ENCODE measurements at regions not wholly inside any gene's neighbourhood (a gene's known extent, or its start where the extent isn't known, plus 50 kb on each side); places are given as distances from the start of the nearest gene placed in this dataset.

GRCh38 chr6:92469186-92469828, 950.1 kb downstream of the EPHA7 start:
- no peak overlapping the region for H2AFZ ChIP-seq (ENCODE audit: low read depth, low read length)
- no peaks in the 10 kb centered on the region for H3K79me2 ChIP-seq (replicated peaks; ENCODE audit: insufficient read depth, low read length)
- no peaks in the 10 kb centered on the region for H3K9me3 ChIP-seq (ENCODE audit: low read length)
- no peak overlapping the region for H3K4me2 ChIP-seq (ENCODE audit: low read length)
- H3K27ac ChIP-seq (ENCODE audit: low read length), result no peak overlapping the region
- H3F3A ChIP-seq (ENCODE audit: insufficient read depth, low read length, poor library complexity, severe bottlenecking), result no peaks in the 10 kb centered on the region
- no peaks in the 10 kb centered on the region for H4K20me1 ChIP-seq (ENCODE audit: insufficient read depth)
- no peaks in the 10 kb centered on the region for H3K27me3 ChIP-seq (ENCODE audit: insufficient read depth, low read depth, low read length)
- no peak overlapping the region for H3K9ac ChIP-seq (ENCODE audit: low read length)
- TF ChIP-seq EZH2 (IDR thresholded peaks at IDR 0.05; ENCODE audit: borderline replicate concordance, insufficient read depth, low read length, poor library complexity, severe bottlenecking) (no peak), RAD21 (conservative IDR thresholded peaks at IDR 0.05) (no peak), TAF1 (IDR thresholded peaks at IDR 0.05; ENCODE audit: low read depth) (no peak), MXI1 (conservative IDR thresholded peaks at IDR 0.05; ENCODE audit: poor library complexity, severe bottlenecking) (no peak), POLR2AphosphoS5 (IDR thresholded peaks at IDR 0.05) (no peak), CTCF (IDR thresholded peaks at IDR 0.05; ENCODE audit: poor library complexity, severe bottlenecking) (no peak), EP300 (conservative IDR thresholded peaks at IDR 0.05; ENCODE audit: poor library complexity, severe bottlenecking) (no peak), SMC3 (conservative IDR thresholded peaks at IDR 0.05; ENCODE audit: poor library complexity) (no peak)
- TF ChIP-seq, protein P1, sequence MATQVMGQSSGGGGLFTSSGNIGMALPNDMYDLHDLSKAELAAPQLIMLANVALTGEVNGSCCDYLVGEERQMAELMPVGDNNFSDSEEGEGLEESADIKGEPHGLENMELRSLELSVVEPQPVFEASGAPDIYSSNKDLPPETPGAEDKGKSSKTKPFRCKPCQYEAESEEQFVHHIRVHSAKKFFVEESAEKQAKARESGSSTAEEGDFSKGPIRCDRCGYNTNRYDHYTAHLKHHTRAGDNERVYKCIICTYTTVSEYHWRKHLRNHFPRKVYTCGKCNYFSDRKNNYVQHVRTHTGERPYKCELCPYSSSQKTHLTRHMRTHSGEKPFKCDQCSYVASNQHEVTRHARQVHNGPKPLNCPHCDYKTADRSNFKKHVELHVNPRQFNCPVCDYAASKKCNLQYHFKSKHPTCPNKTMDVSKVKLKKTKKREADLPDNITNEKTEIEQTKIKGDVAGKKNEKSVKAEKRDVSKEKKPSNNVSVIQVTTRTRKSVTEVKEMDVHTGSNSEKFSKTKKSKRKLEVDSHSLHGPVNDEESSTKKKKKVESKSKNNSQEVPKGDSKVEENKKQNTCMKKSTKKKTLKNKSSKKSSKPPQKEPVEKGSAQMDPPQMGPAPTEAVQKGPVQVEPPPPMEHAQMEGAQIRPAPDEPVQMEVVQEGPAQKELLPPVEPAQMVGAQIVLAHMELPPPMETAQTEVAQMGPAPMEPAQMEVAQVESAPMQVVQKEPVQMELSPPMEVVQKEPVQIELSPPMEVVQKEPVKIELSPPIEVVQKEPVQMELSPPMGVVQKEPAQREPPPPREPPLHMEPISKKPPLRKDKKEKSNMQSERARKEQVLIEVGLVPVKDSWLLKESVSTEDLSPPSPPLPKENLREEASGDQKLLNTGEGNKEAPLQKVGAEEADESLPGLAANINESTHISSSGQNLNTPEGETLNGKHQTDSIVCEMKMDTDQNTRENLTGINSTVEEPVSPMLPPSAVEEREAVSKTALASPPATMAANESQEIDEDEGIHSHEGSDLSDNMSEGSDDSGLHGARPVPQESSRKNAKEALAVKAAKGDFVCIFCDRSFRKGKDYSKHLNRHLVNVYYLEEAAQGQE (IDR thresholded peaks at IDR 0.05; ENCODE audit: borderline replicate concordance), result no peak
- H3K9me2 ChIP-seq (ENCODE audit: insufficient read depth, low read length), result no peaks in the 10 kb centered on the region
- H3K36me3 ChIP-seq (ENCODE audit: insufficient read depth, low read length), result no peaks in the 10 kb centered on the region
- H3K4me3 ChIP-seq (ENCODE audit: low read length), result no peak overlapping the region

GRCh38 chr6:92468066-92468465, 951.3 kb downstream of the EPHA7 start:
- TF ChIP-seq MXI1 (conservative IDR thresholded peaks at IDR 0.05; ENCODE audit: poor library complexity, severe bottlenecking) (no peak), CTCF (IDR thresholded peaks at IDR 0.05; ENCODE audit: poor library complexity, severe bottlenecking) (no peak), TAF1 (IDR thresholded peaks at IDR 0.05; ENCODE audit: low read depth) (no peak), RAD21 (conservative IDR thresholded peaks at IDR 0.05) (no peak), SMC3 (conservative IDR thresholded peaks at IDR 0.05; ENCODE audit: poor library complexity) (no peak), POLR2AphosphoS5 (IDR thresholded peaks at IDR 0.05) (no peak)
- Histone ChIP-seq H3F3A (ENCODE audit: insufficient read depth, low read length, poor library complexity, severe bottlenecking) (no peaks in the 10 kb centered on the region), H3K27ac (ENCODE audit: low read length) (no peak overlapping the region), H4K20me1 (ENCODE audit: insufficient read depth) (no peaks in the 10 kb centered on the region), H3K4me3 (ENCODE audit: low read length) (no peak overlapping the region), H3K27me3 (ENCODE audit: insufficient read depth, low read depth, low read length) (no peaks in the 10 kb centered on the region), H3K79me2 (replicated peaks; ENCODE audit: insufficient read depth, low read length) (no peaks in the 10 kb centered on the region), H2AFZ (ENCODE audit: low read depth, low read length) (no peak overlapping the region), H3K9me2 (ENCODE audit: insufficient read depth, low read length) (no peaks in the 10 kb centered on the region), H3K36me3 (ENCODE audit: insufficient read depth, low read length) (no peaks in the 10 kb centered on the region), H3K4me2 (ENCODE audit: low read length) (no peak overlapping the region), H3K9me3 (ENCODE audit: low read length) (no peaks in the 10 kb centered on the region), H3K9ac (ENCODE audit: low read length) (no peak overlapping the region)
